Stimulated activated naive B cell treated with anti-CD40 and anti-IgM and Interleukin-4, amounts not matched to agents 10 μg/mL and 1 μg/mL and 100 μg/mL, for 72 hours (primary cell): ENCODE measurements at regions not wholly inside any gene's neighbourhood (a gene's known extent, or its start where the extent isn't known, plus 50 kb on each side); places are given as distances from the start of the nearest gene placed in this dataset.
A peak's percentile ranks its signal among the peaks of the same experiment; 100 is the strongest.
"Not testable (repeated sequence)": the region's sequence is repeated elsewhere in the genome, so short reads cannot be mapped to it uniquely, and the experiment has no call there.

Source experiments
- ATAC-seq, 2 donors: fragments of 150-1000 bp; cut with Tn5 transposase; replicated peaks; 2 replicates each; pipeline ENCODE4 v1.10.0; 2021; ENCODE audit warnings: moderate library complexity in 1 of 2
- DNase-seq: peaks from one replicate; pipeline ENCODE4 v3.0.0; 2021
- H3K27ac Mint-ChIP-seq: one replicate; pipeline ENCODE4 v1.8.0; 2022; ENCODE audit warnings: mild to moderate bottlenecking, mixed read lengths
- H3K27me3 Mint-ChIP-seq, 2 donors: one replicate each; pipeline ENCODE4 v1.8.0; 2022; ENCODE audit warnings: mixed read lengths in 2 of 2
- H3K36me3 Mint-ChIP-seq, 2 donors: one replicate each; pipeline ENCODE4 v1.8.0; 2022; ENCODE audit warnings: mixed read lengths in 2 of 2, mild to moderate bottlenecking in 1 of 2
- H3K4me1 Mint-ChIP-seq, 2 donors: one replicate each; pipeline ENCODE4 v1.8.0; 2022; ENCODE audit warnings: mixed read lengths in 2 of 2, mild to moderate bottlenecking in 1 of 2
- H3K4me3 Mint-ChIP-seq, 2 donors: one replicate each; pipeline ENCODE4 v1.8.0; 2022; ENCODE audit warnings: mild to moderate bottlenecking in 2 of 2, mixed read lengths in 2 of 2, moderate library complexity in 1 of 2
- H3K9me3 Mint-ChIP-seq, 2 donors: one replicate each; pipeline ENCODE4 v1.8.0; 2022; ENCODE audit warnings: mixed read lengths in 2 of 2, mild to moderate bottlenecking in 1 of 2

GRCh38 chr9:94175669-94176068, 83.4 kb upstream of the ZNF169 start:
- Mint-ChIP-seq H3K27me3 (no peaks in the 10 kb centered on the region), H3K4me1 (peaks cover 42 to 67% of the 10 kb centered on the region in 2 donors), H3K36me3 (peaks cover 35 to 50% of the 10 kb centered on the region in 2 donors), H3K9me3 (no peaks in the 10 kb centered on the region), H3K4me3 (peak overlapping the region; percentile 47 to 58), H3K27ac (no peak overlapping the region)
- no peak for DNase-seq
- ATAC-seq = peak in 1 of 2 donors; percentile 24

DNA sequence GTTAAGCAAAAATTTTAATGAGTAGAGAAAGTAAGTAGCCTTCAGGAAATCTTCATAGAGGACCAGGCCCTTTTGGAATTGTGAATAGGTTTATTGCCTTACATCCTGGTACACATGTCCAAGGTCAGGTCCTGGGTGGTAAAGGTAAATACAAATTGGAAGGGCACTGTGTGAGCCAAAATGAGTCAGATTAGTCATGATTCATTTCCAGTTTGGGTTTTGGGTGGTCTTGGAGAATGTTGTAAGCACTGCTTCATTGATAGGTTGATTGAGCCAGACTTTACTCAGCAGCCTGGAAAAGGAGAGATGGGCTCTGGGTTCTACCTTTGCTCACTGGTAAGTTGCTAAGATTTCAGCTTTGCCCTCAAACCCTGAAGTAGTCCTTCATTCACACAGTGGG, 82.5 kb upstream of the ZNF169 start:
- Mint-ChIP-seq H3K27ac (peak overlapping the region; percentile 81), H3K36me3 (peaks cover 37 to 56% of the 10 kb centered on the region in 2 donors), H3K27me3 (no peaks in the 10 kb centered on the region), H3K9me3 (no peaks in the 10 kb centered on the region), H3K4me1 (peaks cover 44 to 74% of the 10 kb centered on the region in 2 donors), H3K4me3 (no peak overlapping the region)
- ATAC-seq = no peak
- no peak for DNase-seq

DNA sequence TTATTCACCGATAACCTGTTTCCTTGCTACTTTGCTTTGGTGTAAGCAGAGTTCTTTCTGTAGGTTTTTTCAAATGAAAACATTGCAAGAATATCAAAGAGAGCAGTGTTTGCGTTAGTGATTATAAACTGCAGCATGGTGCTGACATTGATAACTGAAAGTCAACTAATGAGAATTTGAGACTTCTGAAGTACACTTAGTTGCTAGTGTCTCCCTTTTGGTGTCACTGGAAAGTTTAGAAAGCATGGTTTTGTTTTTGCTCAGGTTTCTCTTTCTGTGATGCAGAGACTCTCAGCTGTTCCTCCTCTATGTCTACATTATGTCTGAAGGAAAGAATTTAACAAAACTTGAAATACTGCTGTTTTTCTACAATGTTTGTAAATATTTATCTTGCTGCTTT, 80.2 kb upstream of the ZNF169 start:
- H3K27me3 Mint-ChIP-seq = no peaks in the 10 kb centered on the region
- peak; percentile 64 to 71 for ATAC-seq
- H3K36me3 Mint-ChIP-seq = peaks cover 34 to 55% of the 10 kb centered on the region in 2 donors
- H3K4me1 Mint-ChIP-seq = peaks cover 47 to 75% of the 10 kb centered on the region in 2 donors
- H3K9me3 Mint-ChIP-seq = no peaks in the 10 kb centered on the region
- H3K27ac Mint-ChIP-seq = peak overlapping the region; percentile 84
- DNase-seq = no peak
- no peak overlapping the region for H3K4me3 Mint-ChIP-seq

DNA sequence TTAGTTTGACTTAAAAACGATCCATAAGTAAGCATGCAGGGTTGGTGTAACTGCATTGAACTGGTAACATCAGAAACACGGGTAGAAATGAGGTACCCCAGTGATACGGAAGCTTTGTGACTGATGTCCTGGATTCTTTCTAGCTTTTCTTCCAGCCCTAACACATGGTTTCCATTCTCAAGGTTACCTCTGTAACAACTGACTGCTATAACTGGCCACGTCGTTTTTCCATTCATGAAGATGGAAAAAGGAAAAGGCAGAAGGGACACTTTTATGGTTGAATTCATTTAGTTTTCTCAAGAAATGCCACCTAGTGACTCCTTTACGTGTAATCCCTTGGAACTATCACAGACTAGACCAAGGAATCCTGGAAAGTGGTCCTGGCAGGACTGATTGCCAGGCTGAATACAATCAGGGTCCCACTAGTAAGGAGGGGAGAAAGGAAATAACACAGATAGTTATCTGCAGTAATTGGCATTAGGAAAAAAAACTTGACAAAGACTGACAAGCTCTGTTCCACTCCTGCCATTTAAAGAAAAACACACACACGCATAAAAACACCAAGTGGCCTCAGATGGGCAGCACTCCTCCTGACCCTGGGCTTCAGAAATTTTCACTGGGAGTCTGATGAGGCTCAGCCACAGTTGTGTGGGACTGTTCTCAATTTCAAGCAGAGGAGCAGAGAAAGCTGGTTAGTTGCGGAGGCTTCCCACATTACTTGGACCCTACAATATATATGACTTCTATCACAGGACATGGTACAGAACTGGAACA, 77.5 kb upstream of the ZNF169 start:
- H3K4me3 Mint-ChIP-seq = no peak overlapping the region
- peak overlapping the region; percentile 73 for H3K27ac Mint-ChIP-seq
- peaks cover 42 to 55% of the 10 kb centered on the region in 2 donors for H3K4me1 Mint-ChIP-seq
- H3K36me3 Mint-ChIP-seq = peaks cover 32 to 49% of the 10 kb centered on the region in 2 donors
- ATAC-seq (no peak), DNase-seq (no peak)
- no peaks in the 10 kb centered on the region for H3K27me3 Mint-ChIP-seq
- no peaks in the 10 kb centered on the region for H3K9me3 Mint-ChIP-seq

- H3K27ac Mint-ChIP-seq = peak overlapping the region; percentile 39
- no peak for DNase-seq
- no peak overlapping the region for H3K4me3 Mint-ChIP-seq
- peaks cover 33 to 48% of the 10 kb centered on the region in 2 donors for H3K36me3 Mint-ChIP-seq
- ATAC-seq = peak; percentile 76 to 79
- H3K4me1 Mint-ChIP-seq = peaks cover 40 to 51% of the 10 kb centered on the region in 2 donors
- H3K9me3 Mint-ChIP-seq = no peaks in the 10 kb centered on the region
- no peaks in the 10 kb centered on the region for H3K27me3 Mint-ChIP-seq
These were observed 76.6 kb upstream of the ZNF169 start for GRCh38 chr9:94182532-94182931.

DNA sequence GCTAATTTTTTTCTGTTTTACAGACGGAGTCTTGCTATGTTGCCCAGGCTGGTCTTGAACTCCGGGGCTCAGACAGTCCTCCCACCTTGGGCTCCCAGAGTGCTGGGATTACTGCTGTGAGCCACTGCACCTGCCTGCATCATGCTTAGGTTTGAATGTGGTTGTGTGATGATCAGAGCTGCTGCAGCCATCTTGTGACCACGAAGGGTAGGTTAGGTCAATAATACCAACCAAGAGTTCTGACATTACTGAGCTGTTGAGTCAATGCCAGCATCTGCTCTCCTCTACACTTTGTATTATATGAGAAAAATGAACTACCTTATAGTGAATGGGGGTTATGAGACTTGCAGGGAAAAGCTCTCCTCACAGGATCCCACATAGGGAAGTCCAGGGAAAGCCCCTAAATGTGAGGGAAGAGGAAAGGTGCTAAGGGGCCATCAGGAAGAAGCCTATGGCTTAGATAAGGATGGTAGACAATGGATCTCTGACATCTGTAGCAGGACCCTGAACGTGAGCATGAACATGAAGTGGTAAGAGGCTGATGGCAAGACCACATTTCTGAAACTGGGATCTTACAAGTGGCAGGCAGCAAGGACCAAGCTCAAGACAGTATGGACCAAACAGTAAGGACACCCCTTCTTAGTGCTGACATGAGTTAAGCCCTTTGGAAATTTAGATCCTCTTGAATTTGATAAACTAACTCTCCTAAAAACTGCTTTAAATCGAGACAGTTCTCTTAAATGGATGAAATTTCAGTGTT, 75.7 kb upstream of the ZNF169 start:
- ATAC-seq = no peak
- no peak for DNase-seq
- Mint-ChIP-seq H3K36me3 (peaks cover 40 to 56% of the 10 kb centered on the region in 2 donors), H3K27ac (peak overlapping the region; percentile 57), H3K27me3 (no peaks in the 10 kb centered on the region), H3K9me3 (peaks cover 0 to 5% of the 10 kb centered on the region in 2 donors), H3K4me3 (no peak overlapping the region), H3K4me1 (peaks cover 40 to 52% of the 10 kb centered on the region in 2 donors)

GRCh38 chr9:94188246-94188645, 70.9 kb upstream of the ZNF169 start:
- ATAC-seq (no peak), DNase-seq (no peak)
- peaks cover 12 to 18% of the 10 kb centered on the region in 2 donors for H3K4me1 Mint-ChIP-seq
- peaks cover 10 to 24% of the 10 kb centered on the region in 2 donors for H3K9me3 Mint-ChIP-seq
- H3K4me3 Mint-ChIP-seq = no peak overlapping the region
- no peaks in the 10 kb centered on the region for H3K27me3 Mint-ChIP-seq
- no peak overlapping the region for H3K27ac Mint-ChIP-seq
- peaks cover 37 to 55% of the 10 kb centered on the region in 2 donors for H3K36me3 Mint-ChIP-seq

DNA sequence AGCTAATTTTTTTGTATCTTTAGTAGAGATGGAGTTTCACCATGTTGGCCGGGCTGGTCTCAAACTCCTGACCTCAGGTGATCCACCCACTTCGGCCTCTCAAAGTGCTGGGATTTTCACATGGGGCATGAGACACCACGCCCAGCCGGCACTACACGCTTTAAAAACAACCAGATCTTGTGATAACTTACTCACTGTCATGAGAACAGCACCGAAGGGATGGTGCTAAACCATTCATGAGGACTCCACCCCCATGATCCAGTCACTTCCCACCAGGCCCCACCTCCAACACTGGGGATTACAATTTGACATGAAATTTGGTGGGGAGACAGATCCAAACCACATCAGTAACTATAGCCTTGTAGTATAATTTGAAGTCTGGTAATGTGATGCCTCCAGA, 67.4 kb upstream of the ZNF169 start:
- H3K4me3 Mint-ChIP-seq, H3K27me3 Mint-ChIP-seq, H3K27ac Mint-ChIP-seq, DNase-seq, ATAC-seq: not testable (repeated sequence)
- Mint-ChIP-seq H3K36me3 (peaks cover 55 to 74% of the 10 kb centered on the region in 2 donors), H3K4me1 (peaks cover 2 to 13% of the 10 kb centered on the region in 2 donors), H3K9me3 (peaks cover 20 to 33% of the 10 kb centered on the region in 2 donors)

GRCh38 chr9:94198414-94198813, 60.7 kb upstream of the ZNF169 start:
- DNase-seq (no peak), ATAC-seq (no peak)
- H3K27me3 Mint-ChIP-seq = no peaks in the 10 kb centered on the region
- H3K36me3 Mint-ChIP-seq = peaks cover 38 to 45% of the 10 kb centered on the region in 2 donors
- no peaks in the 10 kb centered on the region for H3K4me1 Mint-ChIP-seq
- H3K9me3 Mint-ChIP-seq = peaks cover 9 to 12% of the 10 kb centered on the region in 2 donors
- no peak overlapping the region for H3K4me3 Mint-ChIP-seq
- no peak overlapping the region for H3K27ac Mint-ChIP-seq

DNA sequence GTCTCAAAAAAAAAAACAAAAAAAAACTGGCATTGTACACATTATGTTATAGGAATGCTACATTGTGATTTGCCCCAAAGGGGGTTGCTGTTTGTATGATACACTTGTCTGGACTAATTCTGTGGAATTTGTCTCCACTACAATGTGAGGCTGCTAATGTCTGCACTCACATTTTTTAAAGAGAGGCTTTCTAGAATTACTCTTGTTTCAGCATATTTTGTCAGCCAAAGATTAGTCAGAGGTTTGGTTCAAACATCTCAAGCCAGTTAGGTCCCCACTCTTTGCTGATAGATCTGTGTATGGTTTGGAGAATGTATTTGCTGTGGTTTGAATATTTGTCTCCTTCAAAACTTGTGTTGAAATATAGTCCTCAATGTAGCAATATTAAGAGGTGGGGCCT, 59.3 kb upstream of the ZNF169 start:
- H3K4me3 Mint-ChIP-seq = no peak overlapping the region
- peaks cover 33 to 40% of the 10 kb centered on the region in 2 donors for H3K36me3 Mint-ChIP-seq
- ATAC-seq (no peak), DNase-seq (no peak)
- no peaks in the 10 kb centered on the region for H3K4me1 Mint-ChIP-seq
- H3K27me3 Mint-ChIP-seq = peaks cover 0 to 6% of the 10 kb centered on the region in 2 donors
- no peak overlapping the region for H3K27ac Mint-ChIP-seq
- peaks cover 12% of the 10 kb centered on the region in 2 donors for H3K9me3 Mint-ChIP-seq

DNA sequence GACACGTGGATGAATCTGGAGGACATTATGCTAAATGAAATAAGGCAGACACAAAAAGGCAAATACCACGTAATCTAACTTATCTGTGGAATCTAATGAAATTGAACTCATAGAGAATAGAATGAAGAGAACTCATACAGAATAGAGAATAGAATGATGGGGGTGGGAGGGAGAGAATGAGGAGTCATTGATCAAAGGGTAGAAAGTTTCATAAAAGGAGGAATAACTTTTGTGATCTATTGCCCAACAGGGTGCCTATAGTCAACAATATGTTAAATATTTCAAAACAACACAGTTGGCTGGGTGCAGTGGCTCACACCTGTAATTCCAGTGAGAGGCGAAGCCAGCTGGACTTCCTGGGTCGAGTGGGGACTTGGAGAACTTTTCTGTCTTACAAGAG, 54.9 kb upstream of the ZNF169 start:
- H3K27ac Mint-ChIP-seq = no peak overlapping the region
- peaks cover 9 to 16% of the 10 kb centered on the region in 2 donors for H3K36me3 Mint-ChIP-seq
- H3K4me3 Mint-ChIP-seq = no peak overlapping the region
- H3K9me3 Mint-ChIP-seq = peaks cover 7% of the 10 kb centered on the region in 2 donors
- ATAC-seq (no peak), DNase-seq (no peak)
- no peaks in the 10 kb centered on the region for H3K4me1 Mint-ChIP-seq
- peaks cover 0 to 6% of the 10 kb centered on the region in 2 donors for H3K27me3 Mint-ChIP-seq

DNA sequence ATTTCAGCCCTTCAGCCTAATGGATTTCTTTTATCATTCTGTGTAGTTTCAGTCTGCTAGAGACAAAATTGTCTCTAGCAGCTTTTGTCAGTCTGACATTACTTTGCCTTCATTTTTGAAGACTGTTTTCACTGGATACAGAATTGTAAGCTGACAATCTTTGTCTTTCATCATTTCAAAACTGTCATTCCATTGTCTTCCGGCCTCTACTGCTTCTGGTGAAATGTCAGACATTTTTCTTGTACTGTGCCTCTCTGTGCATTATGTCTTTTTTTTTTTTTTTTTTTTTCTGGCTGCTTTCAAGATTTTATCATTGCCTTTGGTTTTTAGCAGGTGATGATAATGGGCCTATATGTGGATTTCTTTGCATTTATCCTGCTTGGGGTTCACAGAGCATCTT, 51.3 kb upstream of the ZNF169 start:
- Mint-ChIP-seq H3K4me3 (no peak overlapping the region), H3K9me3 (peaks cover 7% of the 10 kb centered on the region in 2 donors), H3K27ac (no peak overlapping the region), H3K4me1 (no peaks in the 10 kb centered on the region), H3K36me3 (peaks cover 4 to 6% of the 10 kb centered on the region in 2 donors), H3K27me3 (peaks cover 0 to 6% of the 10 kb centered on the region in 2 donors)
- DNase-seq (no peak), ATAC-seq (no peak)
